WTC11 (cell line): ENCODE measurements at regions not wholly inside any gene's neighbourhood (a gene's known extent, or its start where the extent isn't known, plus 50 kb on each side); places are given as distances from the start of the nearest gene placed in this dataset.

Experiments used
- ATAC-seq: fragments of 200-7000 bp; cut with Tn5 transposase; 2 replicates; pipeline ENCODE4 v1.10.0; 2021; ENCODE audit warnings: mild to moderate bottlenecking, moderate library complexity
- CTCF ChIA-PET: fragments of 300-600 bp; sonication (Branson Sonifier 250); formaldehyde crosslinking; loops from one replicate; lab custom pipeline; 2021; ENCODE audit warnings: antibody characterized with exemption; lab: Charles Lee
- POLR2A ChIA-PET: fragments of 350-600 bp; sonication (Branson Sonifier 250); formaldehyde crosslinking; loops from one replicate; lab custom pipeline; 2021; ENCODE audit warnings: antibody characterized with exemption; lab: Charles Lee
- DNase-seq: peaks from one replicate; pipeline ENCODE4 v3.0.0; 2021; ENCODE audit warnings: low spot score
- H3K27ac Mint-ChIP-seq: 2 replicates; pipeline ENCODE4 v1.8.0; 2021; ENCODE audit warnings: mixed read lengths
- H3K27me3 Mint-ChIP-seq: 2 replicates; pipeline ENCODE4 v1.8.0; 2021; ENCODE audit warnings: low read depth, mild to moderate bottlenecking, moderate library complexity, mixed read lengths
- H3K36me3 Mint-ChIP-seq: 2 replicates; pipeline ENCODE4 v1.8.0; 2021; ENCODE audit warnings: mixed read lengths
- H3K4me1 Mint-ChIP-seq: 2 replicates; pipeline ENCODE4 v1.8.0; 2022; ENCODE audit warnings: mixed read lengths
- H3K4me3 Mint-ChIP-seq: 2 replicates; pipeline ENCODE4 v1.8.0; 2021; ENCODE audit warnings: mild to moderate bottlenecking, moderate library complexity, mixed read lengths
- H3K9me3 Mint-ChIP-seq: 2 replicates; pipeline ENCODE4 v1.8.0; 2021; ENCODE audit warnings: mixed read lengths
- AFF4 ChIP-seq: sonication (generic); formaldehyde crosslinking; IDR thresholded peaks from 2 replicates; pipeline ENCODE4 v1.8.1; 2023; ENCODE audit warnings: mild to moderate bottlenecking, missing genetic modification reagents, borderline replicate concordance
- AR ChIP-seq: fragments of 250-450 bp; sonication (Bioruptor Pico); IDR thresholded peaks from 2 replicates; pipeline ENCODE4 v1.9.0; 2021; ENCODE audit warnings: mild to moderate bottlenecking
- ATF2 ChIP-seq: sonication (generic); formaldehyde crosslinking; IDR thresholded peaks from 2 replicates; pipeline ENCODE4 v1.8.1; 2022; ENCODE audit warnings: low read depth, missing genetic modification reagents, borderline replicate concordance
- CBFB ChIP-seq: sonication (generic); formaldehyde crosslinking; IDR thresholded peaks from 2 replicates; pipeline ENCODE4 v1.8.1; 2022; ENCODE audit warnings: mild to moderate bottlenecking, low read depth, missing genetic modification reagents
- CREM ChIP-seq: sonication (generic); formaldehyde crosslinking; IDR thresholded peaks from 2 replicates; pipeline ENCODE4 v1.8.1; 2022; ENCODE audit warnings: mild to moderate bottlenecking, missing genetic modification reagents, moderate library complexity
- FOXP4 ChIP-seq: sonication (generic); formaldehyde crosslinking; IDR thresholded peaks from 2 replicates; pipeline ENCODE4 v1.8.0; 2022; ENCODE audit warnings: mild to moderate bottlenecking, missing genetic modification reagents
- HMGA2 ChIP-seq: fragments of 250-450 bp; sonication (Bioruptor Pico); IDR thresholded peaks from 2 replicates; pipeline ENCODE4 v1.4.0; 2021; ENCODE audit warnings: mild to moderate bottlenecking, moderate library complexity
- JUN ChIP-seq: sonication (generic); formaldehyde crosslinking; IDR thresholded peaks from 2 replicates; pipeline ENCODE4 v1.8.0; 2023; ENCODE audit warnings: mild to moderate bottlenecking, missing genetic modification reagents
- NR1H2 ChIP-seq: sonication (generic); formaldehyde crosslinking; IDR thresholded peaks from 2 replicates; pipeline ENCODE4 v1.9.0; 2021; ENCODE audit warnings: mild to moderate bottlenecking, moderate library complexity, missing genetic modification reagents
- OVOL2 ChIP-seq: fragments of 250-450 bp; sonication (Bioruptor Pico); IDR thresholded peaks from 2 replicates; pipeline ENCODE4 v1.9.0; 2021; ENCODE audit warnings: mild to moderate bottlenecking, borderline replicate concordance
- SP1 ChIP-seq: sonication (generic); formaldehyde crosslinking; conservative IDR thresholded peaks from 2 replicates; pipeline ENCODE4 v1.8.1; 2022; ENCODE audit warnings: missing genetic modification reagents
- STAT6 ChIP-seq: sonication (generic); formaldehyde crosslinking; conservative IDR thresholded peaks from 2 replicates; pipeline ENCODE4 v1.8.1; 2023; ENCODE audit warnings: mild to moderate bottlenecking, low read depth, missing genetic modification reagents, moderate library complexity
- TCF7 ChIP-seq: sonication (generic); formaldehyde crosslinking; IDR thresholded peaks from 2 replicates; pipeline ENCODE4 v1.8.0; 2022; ENCODE audit warnings: mild to moderate bottlenecking, low read depth, missing genetic modification reagents, moderate library complexity
- TEAD4 ChIP-seq: sonication (generic); formaldehyde crosslinking; IDR thresholded peaks from 2 replicates; pipeline ENCODE4 v1.8.0; 2022; ENCODE audit warnings: mild to moderate bottlenecking, missing genetic modification reagents
- ZNF263 ChIP-seq: sonication (generic); formaldehyde crosslinking; IDR thresholded peaks from 2 replicates; pipeline ENCODE4 v1.8.1; 2022; ENCODE audit warnings: low read depth, mild to moderate bottlenecking, moderate library complexity, missing genetic modification reagents
- ZNF416 ChIP-seq: fragments of 250-450 bp; sonication (Bioruptor Pico); IDR thresholded peaks from 2 replicates; pipeline ENCODE4 v1.9.0; 2021; ENCODE audit warnings: mild to moderate bottlenecking, inconsistent platforms
- ZNF423 ChIP-seq: fragments of 250-450 bp; sonication (Bioruptor Pico); IDR thresholded peaks from 2 replicates; pipeline ENCODE4 v2.1.2; 2022; ENCODE audit warnings: mild to moderate bottlenecking, moderate library complexity

- POLR2A ChIA-PET = no interaction called here
- Mint-ChIP-seq H3K27ac (no peak overlapping the region), H3K4me3 (no peak overlapping the region), H3K9me3 (peaks cover 14% of the 10 kb centered on the region), H3K4me1 (peaks cover 12% of the 10 kb centered on the region), H3K27me3 (peaks cover 3% of the 10 kb centered on the region; the same call in 1 of the 2 replicates), H3K36me3 (peaks cover 6% of the 10 kb centered on the region; the same call in 1 of the 2 replicates)
- CTCF ChIA-PET = interaction anchor here (0.5 to 2.3 kb wide), 4 partner anchors 9 to 237 kb away, joined by 3 to 8 read pairs (median 5); partner anchors contain the start of gene ASIC2
- DNase-seq (no peak), ATAC-seq (no peak)
- TF ChIP-seq ATF2 (CRISPR knock-in tag) (no peak), OVOL2 (no peak), STAT6 (CRISPR knock-in tag) (no peak), AR (CRISPR knock-in tag) (no peak), HMGA2 (CRISPR knock-in tag) (no peak), NR1H2 (CRISPR knock-in tag) (no peak), ZNF416 (CRISPR knock-in tag) (no peak), ZNF423 (CRISPR knock-in tag) (no peak), CBFB (CRISPR knock-in tag) (no peak), JUN (CRISPR knock-in tag) (no peak), FOXP4 (CRISPR knock-in tag) (no peak), ZNF263 (CRISPR knock-in tag) (no peak), TCF7 (CRISPR knock-in tag) (no peak), CREM (CRISPR knock-in tag) (no peak), TEAD4 (CRISPR knock-in tag) (no peak), AFF4 (CRISPR knock-in tag) (no peak), SP1 (CRISPR knock-in tag) (no peak)
Measured at GRCh38 chr17:33529816-33530215, 236.7 kb upstream of the ASIC2 start.
